Ishikawa (cell line): ENCODE measurements at regions not wholly inside any gene's neighbourhood (a gene's known extent, or its start where the extent isn't known, plus 50 kb on each side); places are given as distances from the start of the nearest gene placed in this dataset.

ENCODE experiments used
- CEBPB ChIP-seq: IDR thresholded peaks from 2 replicates; pipeline ENCODE4 v1.6.1; 2012
- CREB1 ChIP-seq: IDR thresholded peaks from 2 replicates; pipeline ENCODE4 v1.6.1; 2012; ENCODE audit warnings: low read depth
- EGR1 ChIP-seq: IDR thresholded peaks from 2 replicates; pipeline ENCODE4 v1.6.1; 2012
- EP300 ChIP-seq: IDR thresholded peaks from 2 replicates; pipeline ENCODE4 v1.6.1; 2012; ENCODE audit warnings: borderline replicate concordance
- FOXM1 ChIP-seq: IDR thresholded peaks from 2 replicates; pipeline ENCODE4 v1.6.1; 2012; ENCODE audit warnings: low read depth, borderline replicate concordance
- MAX ChIP-seq: IDR thresholded peaks from 2 replicates; pipeline ENCODE4 v1.6.1; 2012
- NFIC ChIP-seq: IDR thresholded peaks from 2 replicates; pipeline ENCODE4 v1.6.1; 2012
- RAD21 ChIP-seq: IDR thresholded peaks from 2 replicates; pipeline ENCODE4 v1.6.1; 2012; ENCODE audit warnings: low read depth
- REST ChIP-seq: IDR thresholded peaks from 2 replicates; pipeline ENCODE4 v1.6.1; 2012; ENCODE audit warnings: low read depth, mild to moderate bottlenecking
- TAF1 ChIP-seq: IDR thresholded peaks from 2 replicates; pipeline ENCODE4 v1.6.1; 2012; ENCODE audit warnings: low read depth, mild to moderate bottlenecking
- TCF12 ChIP-seq: IDR thresholded peaks from 2 replicates; pipeline ENCODE4 v1.6.1; 2012; ENCODE audit warnings: low read depth
- TEAD4 ChIP-seq: IDR thresholded peaks from 2 replicates; pipeline ENCODE4 v1.6.1; 2012
- USF1 ChIP-seq: IDR thresholded peaks from 2 replicates; pipeline ENCODE4 v1.6.1; 2012
- YY1 ChIP-seq: IDR thresholded peaks from 2 replicates; pipeline ENCODE4 v1.6.1; 2012; ENCODE audit warnings: low read depth
- ZBTB7A ChIP-seq: IDR thresholded peaks from 2 replicates; pipeline ENCODE4 v1.6.1; 2012; ENCODE audit warnings: low read depth

GRCh38 chr6:27066381-27066780, 181.1 kb upstream of the PRSS16 start:
- no peak for TF ChIP-seq FOXM1
- TF ChIP-seq ZBTB7A: no peak
- no peak for TF ChIP-seq TEAD4
- no peak for TF ChIP-seq USF1
- no peak for TF ChIP-seq EGR1
- TF ChIP-seq EP300: no peak
- TF ChIP-seq YY1: no peak
- no peak for TF ChIP-seq MAX
- TF ChIP-seq REST: no peak
- TF ChIP-seq CREB1: no peak
- TF ChIP-seq NFIC: no peak
- no peak for TF ChIP-seq TCF12
- TF ChIP-seq RAD21: no peak
- no peak for TF ChIP-seq CEBPB
- no peak for TF ChIP-seq TAF1

- TF ChIP-seq EGR1 (no peak), MAX (no peak), EP300 (no peak), CREB1 (no peak), ZBTB7A (no peak), REST (no peak), TAF1 (no peak), NFIC (no peak), TCF12 (no peak), TEAD4 (no peak), RAD21 (no peak), CEBPB (no peak), YY1 (no peak), USF1 (no peak), FOXM1 (no peak)
These were observed 180.7 kb upstream of the PRSS16 start for GRCh38 chr6:27066802-27067201.

GRCh38 chr6:27073441-27073840, 174.1 kb upstream of the PRSS16 start:
- TF ChIP-seq NFIC: no peak
- no peak for TF ChIP-seq EGR1
- no peak for TF ChIP-seq CEBPB
- no peak for TF ChIP-seq FOXM1
- TF ChIP-seq TEAD4: no peak
- TF ChIP-seq CREB1: no peak
- no peak for TF ChIP-seq USF1
- TF ChIP-seq REST: no peak
- no peak for TF ChIP-seq TAF1

GRCh38 chr6:27076116-27076515, 171.4 kb upstream of the PRSS16 start:
- TF ChIP-seq NFIC (no peak), TAF1 (no peak), FOXM1 (no peak), CREB1 (no peak), RAD21 (no peak), EGR1 (no peak), REST (no peak)
